ENCODE measurements at regions not wholly inside any gene's neighbourhood (a gene's known extent, or its start where the extent isn't known, plus 50 kb on each side); places are given as distances from the start of the nearest gene placed in this dataset.

- no peak for TF ChIP-seq POLR2A (IDR thresholded peaks at IDR 0.05; ENCODE audit: low read depth, low read length)
- DNase-seq (ENCODE audit: insufficient read length, low spot score) (no peak), FAIRE-seq (no peak)
Measured at GRCh38 chr18:60508108-60508507, 135.5 kb upstream of the MC4R start.

GRCh38 chr18:60534538-60534937, 162.0 kb upstream of the MC4R start:
- no peak for FAIRE-seq
- TF ChIP-seq POLR2A (IDR thresholded peaks at IDR 0.05; ENCODE audit: low read depth, low read length): no peak
- no peak for DNase-seq (ENCODE audit: insufficient read length, low spot score)

GRCh38 chr18:60537074-60537473, 164.5 kb upstream of the MC4R start:
- TF ChIP-seq POLR2A (IDR thresholded peaks at IDR 0.05; ENCODE audit: low read depth, low read length): no peak

GRCh38 chr18:60538891-60539290, 166.3 kb upstream of the MC4R start:
- no peak for TF ChIP-seq POLR2A (IDR thresholded peaks at IDR 0.05; ENCODE audit: low read depth, low read length)
- DNase-seq (ENCODE audit: insufficient read length, low spot score) (no peak), FAIRE-seq (no peak)

More at GRCh38 chr18:60537074-60537473, 164.5 kb upstream of the MC4R start:
- FAIRE-seq (no peak), DNase-seq (ENCODE audit: insufficient read length, low spot score) (no peak)

GRCh38 chr18:60541661-60542060, 169.1 kb upstream of the MC4R start:
- no peak for DNase-seq (ENCODE audit: insufficient read length, low spot score)
- FAIRE-seq: no peak
- no peak for TF ChIP-seq POLR2A (IDR thresholded peaks at IDR 0.05; ENCODE audit: low read depth, low read length)

- DNase-seq (ENCODE audit: insufficient read length, low spot score) (no peak), FAIRE-seq (no peak)
- TF ChIP-seq POLR2A (IDR thresholded peaks at IDR 0.05; ENCODE audit: low read depth, low read length): no peak
Measured at GRCh38 chr18:60543646-60544045, 171.1 kb upstream of the MC4R start.

GRCh38 chr18:60549338-60549960, 176.9 kb upstream of the MC4R start:
- no peak for DNase-seq (ENCODE audit: insufficient read length, low spot score)
- no peak for FAIRE-seq
- TF ChIP-seq POLR2A (IDR thresholded peaks at IDR 0.05; ENCODE audit: low read depth, low read length): no peak

GRCh38 chr18:60552948-60553347, 180.4 kb upstream of the MC4R start:
- no peak for TF ChIP-seq POLR2A (IDR thresholded peaks at IDR 0.05; ENCODE audit: low read depth, low read length)
- FAIRE-seq: no peak

GRCh38 chr18:60554967-60555366, 182.4 kb upstream of the MC4R start:
- DNase-seq (ENCODE audit: insufficient read length, low spot score): no peak
- no peak for TF ChIP-seq POLR2A (IDR thresholded peaks at IDR 0.05; ENCODE audit: low read depth, low read length)
- no peak for FAIRE-seq

More at GRCh38 chr18:60552948-60553347, 180.4 kb upstream of the MC4R start:
- no peak for DNase-seq (ENCODE audit: insufficient read length, low spot score)

GRCh38 chr18:60555625-60556024, 183.1 kb upstream of the MC4R start:
- DNase-seq (ENCODE audit: insufficient read length, low spot score) (no peak), FAIRE-seq (no peak)
- TF ChIP-seq POLR2A (IDR thresholded peaks at IDR 0.05; ENCODE audit: low read depth, low read length): no peak

- FAIRE-seq (no peak), DNase-seq (ENCODE audit: insufficient read length, low spot score) (no peak)
- TF ChIP-seq POLR2A (IDR thresholded peaks at IDR 0.05; ENCODE audit: low read depth, low read length): no peak
Measured at GRCh38 chr18:60556326-60556725, 183.8 kb upstream of the MC4R start.

GRCh38 chr18:60560071-60560470, 187.5 kb upstream of the MC4R start:
- FAIRE-seq (no peak), DNase-seq (ENCODE audit: insufficient read length, low spot score) (no peak)

GRCh38 chr18:60563082-60563481, 190.5 kb upstream of the MC4R start:
- no peak for DNase-seq (ENCODE audit: insufficient read length, low spot score)
- TF ChIP-seq POLR2A (IDR thresholded peaks at IDR 0.05; ENCODE audit: low read depth, low read length): no peak
- no peak for FAIRE-seq

More at GRCh38 chr18:60560071-60560470, 187.5 kb upstream of the MC4R start:
- TF ChIP-seq POLR2A (IDR thresholded peaks at IDR 0.05; ENCODE audit: low read depth, low read length): no peak

GRCh38 chr18:60568220-60568619, 195.6 kb upstream of the MC4R start:
- TF ChIP-seq POLR2A (IDR thresholded peaks at IDR 0.05; ENCODE audit: low read depth, low read length): no peak
- DNase-seq (ENCODE audit: insufficient read length, low spot score) (no peak), FAIRE-seq (no peak)

GRCh38 chr18:60570172-60570571, 197.6 kb upstream of the MC4R start:
- no peak for DNase-seq (ENCODE audit: insufficient read length, low spot score)
- no peak for TF ChIP-seq POLR2A (IDR thresholded peaks at IDR 0.05; ENCODE audit: low read depth, low read length)
- no peak for FAIRE-seq

GRCh38 chr18:60577457-60577856, 204.9 kb upstream of the MC4R start:
- FAIRE-seq (no peak), DNase-seq (ENCODE audit: insufficient read length, low spot score) (no peak)
- no peak for TF ChIP-seq POLR2A (IDR thresholded peaks at IDR 0.05; ENCODE audit: low read depth, low read length)
